Smooth muscle cell (in vitro differentiated cells): ENCODE measurements at regions not wholly inside any gene's neighbourhood (a gene's known extent, or its start where the extent isn't known, plus 50 kb on each side); places are given as distances from the start of the nearest gene placed in this dataset.

Experiments used
- DNase-seq: peaks from one replicate; lab custom pipeline; 2025; ENCODE audit not compliant: unreplicated experiment; lab: John Stamatoyannopoulos, UW
- H2AFZ ChIP-seq: fragments of 200-600 bp; sonication (generic); 2 replicates; pipeline ENCODE4 v1.6.0; 2016; ENCODE audit warnings: antibody characterized with exemption, low read depth, mild to moderate bottlenecking
- H3F3A ChIP-seq: fragments of 200-600 bp; sonication (generic); 2 replicates; pipeline ENCODE4 v1.6.0; 2017; ENCODE audit warnings: antibody characterized with exemption, low read depth
- H3K27ac ChIP-seq: fragments of 200-600 bp; sonication (generic); 2 replicates; pipeline ENCODE4 v1.5.1; 2016; ENCODE audit warnings: low read depth, mild to moderate bottlenecking
- H3K27me3 ChIP-seq: fragments of 200-600 bp; sonication (generic); 2 replicates; pipeline ENCODE4 v1.6.1; 2016; ENCODE audit warnings: low read depth, mild to moderate bottlenecking
- H3K36me3 ChIP-seq: fragments of 200-600 bp; sonication (generic); 2 replicates; pipeline ENCODE4 v1.5.1; 2016; ENCODE audit warnings: low read depth
- H3K4me1 ChIP-seq: fragments of 200-600 bp; sonication (generic); 2 replicates; pipeline ENCODE4 v1.5.1; 2016; ENCODE audit warnings: low read depth
- H3K4me2 ChIP-seq: fragments of 200-600 bp; sonication (generic); 2 replicates; pipeline ENCODE4 v1.6.0; 2016; ENCODE audit warnings: mild to moderate bottlenecking
- H3K4me3 ChIP-seq: fragments of 200-600 bp; sonication (generic); 2 replicates; pipeline ENCODE4 v1.5.1; 2016; ENCODE audit warnings: mild to moderate bottlenecking
- H3K79me2 ChIP-seq: fragments of 200-600 bp; sonication (generic); 2 replicates; pipeline ENCODE4 v1.6.0; 2016; ENCODE audit warnings: low read depth, mild to moderate bottlenecking
- H3K9ac ChIP-seq: fragments of 200-600 bp; sonication (generic); 2 replicates; pipeline ENCODE4 v1.6.0; 2016; ENCODE audit warnings: low read depth
- H3K9me3 ChIP-seq: fragments of 200-600 bp; sonication (generic); replicated peaks from 2 replicates; pipeline ENCODE4 v1.5.1; 2016; ENCODE audit warnings: low read depth
- H4K20me1 ChIP-seq: fragments of 200-600 bp; sonication (generic); 2 replicates; pipeline ENCODE4 v1.6.0; 2016; ENCODE audit warnings: low read depth
- CTCF ChIP-seq: fragments of 200-600 bp; sonication (generic); IDR thresholded peaks from 2 replicates; pipeline ENCODE4 v1.5.1; 2017; ENCODE audit warnings: borderline replicate concordance, mild to moderate bottlenecking, antibody characterized with exemption; ENCODE audit not compliant: insufficient read depth, poor library complexity, severe bottlenecking
- WGBS: methylation state at CpG from one replicate; pipeline ENCODE4 v1.1.7; 2016; ENCODE audit warnings: low lambda C conversion rate; 5-methylcytosine and 5-hydroxymethylcytosine counted together

GRCh38 chr7:68362745-68363518 is 1235.3 kb upstream of the AUTS2 start:
- H3K79me2 ChIP-seq: no peaks in the 10 kb centered on the region

GRCh38 chr7:68364886-68365625 is 1233.2 kb upstream of the AUTS2 start:
- no peak for DNase-seq
- Histone ChIP-seq H3K79me2 (no peaks in the 10 kb centered on the region), H4K20me1 (no peaks in the 10 kb centered on the region), H3K9me3 (no peaks in the 10 kb centered on the region), H2AFZ (no peak overlapping the region), H3F3A (no peaks in the 10 kb centered on the region), H3K4me2 (no peak overlapping the region), H3K27me3 (no peaks in the 10 kb centered on the region), H3K27ac (no peak overlapping the region), H3K4me1 (no peaks in the 10 kb centered on the region), H3K9ac (no peak overlapping the region), H3K4me3 (no peak overlapping the region), H3K36me3 (no peaks in the 10 kb centered on the region)
- 56% methylated on average over 5 of the region's 5 CpGs for WGBS
- no peak for TF ChIP-seq CTCF

More at GRCh38 chr7:68362745-68363518, 1235.3 kb upstream of the AUTS2 start:
- Histone ChIP-seq H3K4me2 (no peak overlapping the region), H3K27ac (no peak overlapping the region), H2AFZ (no peak overlapping the region), H4K20me1 (no peaks in the 10 kb centered on the region), H3K4me1 (no peaks in the 10 kb centered on the region), H3K4me3 (no peak overlapping the region), H3K27me3 (no peaks in the 10 kb centered on the region), H3K9me3 (no peaks in the 10 kb centered on the region), H3K9ac (no peak overlapping the region), H3F3A (no peaks in the 10 kb centered on the region), H3K36me3 (no peaks in the 10 kb centered on the region)
- no peak for TF ChIP-seq CTCF
- DNase-seq: no peak
- whole genome bisulfite sequencing: 80% methylated on average over 7 of the region's 7 CpGs

- H2AFZ ChIP-seq: no peak overlapping the region
- no peaks in the 10 kb centered on the region for H4K20me1 ChIP-seq
- H3K27ac ChIP-seq: no peak overlapping the region
- 82% methylated on average over 7 of the region's 7 CpGs for WGBS
- H3K4me3 ChIP-seq: no peak overlapping the region
- no peaks in the 10 kb centered on the region for H3K36me3 ChIP-seq
- no peaks in the 10 kb centered on the region for H3F3A ChIP-seq
- no peak for DNase-seq
- H3K9ac ChIP-seq: no peak overlapping the region
- H3K79me2 ChIP-seq: no peaks in the 10 kb centered on the region
- H3K4me2 ChIP-seq: no peak overlapping the region
- no peaks in the 10 kb centered on the region for H3K4me1 ChIP-seq
- TF ChIP-seq CTCF: no peak
- H3K9me3 ChIP-seq: no peaks in the 10 kb centered on the region
- no peaks in the 10 kb centered on the region for H3K27me3 ChIP-seq
These were observed 1226.3 kb upstream of the AUTS2 start for GRCh38 chr7:68371985-68372384.
